D341Med (cell line): ENCODE measurements at regions not wholly inside any gene's neighbourhood (a gene's known extent, or its start where the extent isn't known, plus 50 kb on each side); places are given as distances from the start of the nearest gene placed in this dataset.

ENCODE experiments used
- DNase-seq: peaks from one replicate; pipeline ENCODE4 v3.0.0; 2012; ENCODE audit warnings: low spot score

DNA sequence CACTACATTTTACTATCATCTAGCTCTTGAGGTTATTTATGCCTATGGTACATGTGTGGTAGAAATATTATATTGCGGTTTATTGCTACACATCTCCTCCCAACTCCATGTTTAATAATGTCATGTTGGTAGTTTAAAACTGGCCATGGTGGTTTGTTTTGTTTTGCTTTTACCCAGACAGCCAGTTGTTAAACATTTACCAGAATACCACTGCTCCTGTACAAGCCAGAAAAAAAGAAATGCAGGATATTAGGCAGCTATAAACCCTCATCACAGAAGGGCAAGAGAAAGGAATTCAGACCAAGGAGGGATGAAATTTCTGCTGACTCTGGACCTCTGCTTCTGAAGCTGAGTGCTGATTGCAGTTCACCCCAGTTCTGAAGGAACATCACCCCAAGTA is 451.8 kb upstream of the IL12A start:
- no peak for DNase-seq

DNA sequence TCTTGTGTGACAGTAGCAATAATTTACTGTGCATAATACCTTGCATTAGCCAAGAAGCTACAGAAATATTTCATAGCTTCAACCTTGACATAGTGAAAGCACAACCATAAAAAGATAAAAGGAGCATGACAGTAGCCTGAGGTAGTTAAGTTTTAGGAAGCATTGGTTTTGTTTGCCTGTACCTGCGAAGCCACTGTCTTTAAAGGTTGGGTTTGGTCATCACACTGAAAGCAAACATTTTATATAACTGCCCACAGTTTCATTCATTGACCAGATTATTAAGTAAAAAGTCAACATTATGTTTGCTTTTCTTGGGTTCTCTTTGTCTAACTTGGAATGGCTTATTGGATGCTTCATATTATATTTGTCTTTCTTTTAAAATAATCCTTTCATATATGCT is 450.1 kb upstream of the IL12A start:
- DNase-seq = no peak

DNA sequence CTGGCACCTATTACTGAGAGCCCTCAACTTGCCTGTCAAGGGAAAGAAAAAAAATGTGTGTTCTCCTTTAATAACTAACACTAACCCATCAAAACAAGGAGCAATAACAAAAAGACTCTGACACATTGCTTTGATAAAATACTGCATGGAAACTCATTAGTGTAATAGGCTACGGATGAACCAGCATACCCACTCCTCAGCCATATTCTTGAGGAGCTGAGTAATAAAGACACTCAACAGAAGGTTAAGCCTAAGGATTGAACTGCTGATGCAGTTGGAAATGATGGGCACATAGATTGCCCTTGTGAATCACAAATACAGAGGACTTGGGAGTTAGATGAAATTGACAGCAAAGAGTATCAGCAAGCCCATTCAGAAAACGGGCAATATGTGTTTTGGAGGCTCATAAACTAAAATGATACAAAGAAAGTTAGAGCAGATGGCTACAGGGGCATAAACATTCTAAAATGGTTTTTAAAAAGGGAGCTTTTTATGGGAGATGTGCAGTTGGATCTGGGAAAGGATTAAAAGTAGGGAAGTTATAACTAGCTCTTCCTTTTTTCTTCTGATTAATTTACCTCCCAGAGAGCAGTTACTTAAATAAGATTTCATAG is 447.6 kb upstream of the IL12A start:
- no peak for DNase-seq

DNA sequence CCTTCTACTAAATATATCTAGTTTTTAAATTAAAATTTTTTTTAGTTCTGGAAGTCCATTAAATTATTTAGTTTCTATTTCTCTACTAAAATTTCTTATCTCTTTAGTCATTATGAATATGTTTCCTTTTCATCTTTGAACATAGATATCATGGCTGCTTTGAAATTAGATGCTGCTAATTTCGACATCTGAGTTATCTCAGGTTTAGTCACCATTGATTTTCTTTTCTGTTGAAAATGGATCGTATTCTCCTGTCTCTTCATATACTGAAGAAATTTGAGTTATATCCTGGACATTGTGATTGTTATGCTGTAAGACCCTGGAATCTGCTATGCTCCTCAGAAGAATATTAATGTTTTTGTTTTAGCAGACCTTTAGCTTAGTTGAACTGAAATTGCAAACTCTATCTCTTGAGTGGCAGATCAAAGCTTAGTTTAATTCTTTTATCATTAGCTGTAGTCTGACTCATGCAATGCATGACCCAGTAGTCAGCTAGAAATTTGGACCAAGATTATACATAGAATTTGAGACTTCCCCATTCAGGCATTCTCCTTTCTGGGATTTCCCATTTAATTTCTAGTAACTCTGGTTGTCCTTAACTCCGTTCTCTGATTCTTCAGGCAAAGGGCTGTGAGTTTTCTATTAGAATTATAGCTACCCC is 439.8 kb upstream of the IL12A start:
- no peak for DNase-seq

DNA sequence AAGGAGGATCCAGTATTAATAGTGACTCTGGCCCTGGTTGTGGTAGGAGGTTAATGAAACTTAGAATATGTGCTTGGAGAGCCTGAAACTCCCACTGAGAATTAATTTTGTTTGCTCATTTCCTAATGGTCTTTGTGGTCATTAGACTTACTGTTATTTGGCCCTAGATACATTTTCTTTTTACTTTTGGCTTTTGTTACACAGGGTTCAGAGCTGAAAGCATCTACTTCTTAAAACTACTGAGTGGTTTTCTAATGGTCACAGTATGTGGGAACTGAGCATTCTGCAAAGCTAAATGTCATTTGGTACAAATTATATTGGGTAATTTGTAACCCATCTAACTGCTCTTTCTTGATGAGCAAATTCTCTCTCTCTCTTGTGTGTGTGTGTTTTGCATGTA is 433.4 kb upstream of the IL12A start:
- no peak for DNase-seq

DNA sequence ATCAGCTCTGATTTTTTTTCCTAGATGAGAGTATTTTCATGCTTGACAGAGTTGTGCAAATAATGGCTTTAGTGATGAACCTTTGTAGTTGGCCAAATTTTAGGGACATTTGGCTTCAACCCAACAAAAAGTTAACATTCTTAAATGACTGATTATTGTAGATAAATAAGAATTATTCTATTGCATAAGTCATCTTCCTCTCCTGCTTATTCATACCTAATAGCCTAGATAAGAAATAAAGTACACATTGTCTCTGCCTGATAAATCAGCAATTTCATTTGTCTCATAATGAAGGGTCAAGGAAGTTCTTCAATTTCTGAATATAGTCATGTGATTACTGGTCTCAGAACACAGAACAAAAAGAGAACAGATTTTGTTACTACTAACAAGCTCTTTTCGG is 428.9 kb upstream of the IL12A start:
- no peak for DNase-seq

DNA sequence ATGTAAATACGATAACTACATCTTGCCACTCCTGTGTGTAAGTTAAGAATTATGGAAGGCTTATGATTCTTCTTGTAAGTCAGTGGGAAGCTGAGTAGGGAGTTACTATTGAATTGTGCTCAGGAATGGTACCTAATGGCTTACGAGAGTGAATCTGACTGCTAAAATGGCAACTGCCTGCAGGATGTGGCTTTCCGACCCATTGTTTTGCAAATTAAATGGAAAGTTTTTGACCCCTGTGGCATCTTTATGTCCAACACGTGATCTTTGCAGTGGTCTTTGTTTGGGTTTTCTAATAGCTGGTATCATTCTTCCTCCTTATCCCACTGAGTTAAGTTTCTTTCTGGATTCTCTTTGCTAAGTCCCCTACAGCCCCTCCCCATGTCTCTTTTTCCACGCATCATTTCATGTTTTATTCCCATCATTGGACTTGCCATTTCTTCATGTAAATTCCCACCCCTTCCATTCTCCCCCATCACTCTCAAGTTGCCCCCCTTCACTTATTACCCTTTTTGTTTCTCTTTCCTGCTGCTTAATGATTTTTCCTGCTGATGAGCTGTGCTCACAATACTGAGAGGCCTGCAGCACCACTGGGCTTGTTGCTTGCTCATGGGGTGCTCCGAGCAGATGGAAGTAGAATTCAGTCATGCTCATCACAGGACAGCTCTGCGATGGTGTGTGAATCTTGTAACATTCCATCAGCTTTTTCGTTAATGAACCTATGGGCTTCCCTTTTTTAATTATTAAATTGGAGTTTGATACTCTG is 428.2 kb upstream of the IL12A start:
- DNase-seq = no peak

DNA sequence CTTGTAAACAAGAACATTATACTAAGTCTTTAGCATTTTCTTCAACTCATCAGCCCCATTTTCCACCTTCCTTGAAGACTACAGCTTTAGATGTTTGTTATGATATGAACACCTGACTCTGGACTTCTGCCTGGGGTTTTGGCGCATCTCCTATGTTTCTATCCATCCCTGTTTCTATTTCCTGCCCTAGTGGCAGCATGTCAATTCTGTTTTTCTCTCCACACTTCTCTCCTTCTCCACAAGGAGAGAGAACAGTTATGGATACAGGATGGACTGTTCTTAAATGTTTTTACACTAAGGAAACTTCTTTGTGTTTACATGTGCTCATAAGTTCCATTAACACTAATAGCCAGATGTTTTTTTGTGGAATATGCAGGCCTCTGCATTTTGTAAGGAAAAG is 423.3 kb upstream of the IL12A start:
- DNase-seq = no peak

DNA sequence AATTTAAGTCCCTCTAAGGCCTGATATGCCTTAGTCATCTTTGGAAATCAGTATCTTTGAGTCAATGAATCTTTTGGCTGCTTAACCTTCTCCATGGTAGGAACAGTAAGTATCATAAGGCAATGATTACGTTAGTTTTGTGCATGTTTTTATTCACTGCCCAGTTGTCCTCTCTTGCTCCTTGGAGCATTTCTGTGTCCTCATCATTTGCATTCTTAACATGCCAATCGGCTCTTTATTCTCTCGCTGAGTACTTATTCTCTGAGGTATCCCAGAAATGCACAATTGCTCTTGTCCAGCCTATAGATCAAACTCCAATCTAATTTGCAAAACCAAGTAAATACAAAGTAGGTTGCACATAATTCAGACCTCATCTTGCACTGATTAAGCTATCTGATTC is 405.0 kb upstream of the IL12A start:
- DNase-seq = no peak

DNA sequence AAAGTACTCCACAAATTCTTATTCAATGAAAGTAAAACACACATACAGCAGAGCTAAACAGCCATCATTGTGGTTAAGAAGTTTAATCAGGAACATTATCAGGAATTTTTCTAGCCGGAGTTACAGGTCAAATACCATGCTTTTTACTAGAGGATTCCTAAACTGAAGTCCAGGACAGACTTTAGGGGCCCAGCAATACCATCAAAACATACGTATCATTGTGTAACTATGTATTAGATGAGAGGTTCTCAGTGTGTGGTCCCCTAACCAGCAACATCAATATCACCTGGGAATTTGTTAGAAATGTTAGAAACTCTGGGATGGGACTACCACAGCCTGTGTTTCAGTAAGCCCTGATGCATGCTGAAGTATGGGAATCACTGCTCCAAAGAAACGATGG is 404.2 kb upstream of the IL12A start:
- no peak for DNase-seq

DNA sequence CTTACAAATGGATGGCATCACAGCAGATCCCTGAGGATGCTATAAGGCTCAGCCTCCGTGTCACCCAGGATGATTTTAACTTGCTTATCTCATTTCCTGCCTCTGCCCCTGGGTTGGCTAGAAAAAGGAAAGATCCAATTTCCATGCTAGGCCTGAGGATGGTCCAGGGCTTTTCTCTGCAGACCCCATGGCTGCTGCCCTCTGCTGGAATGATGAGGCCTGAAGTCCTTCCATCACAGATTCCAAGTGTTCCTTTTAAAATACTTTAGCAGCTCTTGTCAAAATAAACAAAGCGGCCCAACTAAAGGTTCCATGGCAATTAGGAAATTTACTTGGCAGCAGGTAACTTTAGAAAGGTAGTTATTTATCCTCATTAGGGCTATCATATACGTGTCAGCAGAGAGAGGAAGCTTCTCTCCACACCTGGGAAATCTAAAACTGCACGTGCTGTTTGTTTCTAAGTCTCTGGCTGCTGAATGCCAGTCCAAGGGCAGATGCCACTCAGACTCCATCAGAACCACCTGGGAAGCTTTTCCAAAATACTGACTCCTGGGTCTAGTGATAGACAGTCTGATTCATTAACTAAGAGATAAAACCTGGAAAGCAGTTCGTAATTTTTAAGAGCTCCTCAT is 401.9 kb upstream of the IL12A start:
- peak; percentile 51 for DNase-seq

DNA sequence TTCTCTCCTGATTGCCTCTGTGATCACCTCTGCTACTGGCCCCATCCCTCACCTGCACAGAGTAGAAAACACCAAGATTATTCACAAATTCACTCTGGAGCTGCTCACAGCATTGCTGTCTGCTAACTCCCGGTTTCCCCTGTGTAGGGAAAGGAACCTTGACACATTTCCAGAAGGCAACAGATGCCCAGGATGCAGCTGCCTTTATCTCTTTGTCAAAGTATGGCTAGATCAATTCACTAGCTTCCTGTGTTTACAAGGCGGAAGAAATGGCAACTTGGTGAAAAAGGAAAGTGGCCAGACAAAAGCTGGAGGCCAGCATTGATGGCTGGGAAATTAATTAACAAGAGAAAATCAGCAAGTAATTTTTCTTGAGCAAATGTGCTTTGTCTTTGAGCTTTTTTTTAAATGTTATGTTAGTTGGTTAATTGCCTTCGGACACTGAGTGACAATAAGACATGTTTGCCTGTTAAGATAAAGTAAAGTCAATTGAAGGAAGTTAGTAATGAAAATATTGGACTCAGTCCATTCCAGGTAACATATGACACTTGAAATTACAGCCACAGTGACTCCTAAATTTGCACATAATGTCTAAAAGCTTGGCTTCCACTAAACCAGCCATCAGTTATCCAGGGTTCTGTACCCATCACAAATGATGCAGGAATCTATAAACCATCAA is 394.6 kb upstream of the IL12A start:
- DNase-seq = no peak

DNA sequence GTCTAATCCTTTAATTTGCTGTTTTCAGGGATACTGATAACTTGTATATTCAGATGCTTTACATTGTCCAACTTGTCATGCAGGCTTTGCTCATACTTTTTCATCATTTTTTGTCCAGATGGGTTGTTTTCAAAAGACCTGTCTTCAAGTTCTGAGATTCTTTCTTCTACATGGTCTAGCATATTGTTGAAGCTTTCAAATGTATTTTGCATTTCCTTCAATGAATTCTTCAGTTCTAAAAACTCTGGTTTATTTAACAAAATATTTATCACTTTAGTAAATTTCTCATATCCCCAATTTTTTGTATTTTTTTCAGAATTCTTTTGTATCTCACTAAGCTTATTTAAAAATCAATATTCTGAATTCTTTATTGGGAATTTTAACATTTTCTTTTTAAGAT is 388.3 kb upstream of the IL12A start:
- DNase-seq = no peak

DNA sequence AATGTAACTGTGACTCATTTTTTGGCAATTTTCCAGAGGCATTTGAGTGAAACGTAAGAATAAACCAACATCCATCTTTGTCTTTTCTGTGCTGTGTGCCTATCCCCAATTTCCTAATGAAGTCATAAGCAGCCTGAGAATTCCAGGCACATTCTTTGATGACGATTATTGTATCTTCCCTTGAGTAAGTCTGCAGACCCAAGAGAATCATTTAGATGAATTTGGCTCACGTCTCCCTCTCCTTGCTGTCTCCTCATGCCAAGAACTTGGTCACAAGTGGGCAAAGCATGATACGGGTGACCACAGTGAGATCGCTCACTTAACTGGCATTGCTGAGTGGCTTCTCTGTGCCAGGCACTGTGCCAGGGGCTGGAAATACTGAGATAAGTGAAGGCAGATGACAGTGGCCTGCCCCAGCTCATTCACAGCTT is 384.5 kb upstream of the IL12A start:
- no peak for DNase-seq

DNA sequence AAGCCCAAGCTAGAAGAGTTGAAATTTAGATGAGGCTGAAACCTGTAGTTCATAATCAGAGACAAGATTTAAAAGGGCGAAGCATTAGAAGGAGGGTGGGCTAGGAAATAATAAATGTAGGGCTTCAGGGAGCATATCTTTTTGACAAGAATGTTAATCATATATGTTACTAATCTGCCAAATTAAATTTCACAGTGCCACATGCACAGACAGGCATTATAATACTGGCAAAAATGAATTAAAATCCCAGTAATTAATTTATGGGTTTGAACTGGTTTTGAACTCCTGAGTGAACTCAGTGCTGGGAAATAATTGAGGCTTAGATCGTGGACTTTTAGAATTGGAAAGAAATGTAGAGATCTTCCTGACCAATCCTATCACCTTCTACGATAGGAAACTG is 383.5 kb upstream of the IL12A start:
- no peak for DNase-seq

DNA sequence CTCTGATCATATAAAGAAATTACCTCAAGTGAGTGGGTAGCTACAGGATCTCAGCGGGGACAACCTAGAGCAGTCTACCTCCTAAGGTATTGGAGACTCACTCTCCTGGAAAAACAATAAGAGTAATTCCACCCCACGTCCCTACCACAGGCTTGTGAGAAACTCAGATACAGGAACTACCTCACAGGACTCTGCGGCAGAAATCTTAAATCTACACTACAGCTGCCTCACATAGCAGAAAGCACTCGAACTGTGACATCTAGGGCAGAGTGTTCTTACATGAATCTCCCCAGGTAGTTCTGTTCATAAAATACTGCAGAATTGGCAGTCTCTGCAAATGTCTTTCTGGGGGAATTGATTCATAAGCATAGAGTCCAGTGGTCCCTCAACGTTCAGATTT is 382.9 kb upstream of the IL12A start:
- DNase-seq = no peak

DNA sequence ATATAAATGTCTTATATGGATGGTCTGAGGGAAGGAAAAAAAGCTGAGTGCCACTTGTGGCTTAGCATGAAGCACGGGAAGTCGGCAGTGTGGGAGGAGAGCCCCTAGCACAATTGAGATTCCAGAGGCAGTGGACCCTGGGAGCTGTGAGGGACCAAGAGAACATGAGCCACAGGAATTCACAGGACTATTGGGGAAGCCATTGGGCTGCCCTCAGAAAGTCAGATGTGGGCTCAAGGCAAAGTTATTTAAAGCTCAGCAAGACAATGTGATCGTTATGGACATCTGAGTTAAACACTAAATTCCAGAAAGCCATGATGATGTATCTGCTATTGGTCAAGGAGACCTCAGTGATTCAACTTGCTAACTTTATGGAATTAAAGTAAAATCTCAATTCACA is 380.8 kb upstream of the IL12A start:
- no peak for DNase-seq

DNA sequence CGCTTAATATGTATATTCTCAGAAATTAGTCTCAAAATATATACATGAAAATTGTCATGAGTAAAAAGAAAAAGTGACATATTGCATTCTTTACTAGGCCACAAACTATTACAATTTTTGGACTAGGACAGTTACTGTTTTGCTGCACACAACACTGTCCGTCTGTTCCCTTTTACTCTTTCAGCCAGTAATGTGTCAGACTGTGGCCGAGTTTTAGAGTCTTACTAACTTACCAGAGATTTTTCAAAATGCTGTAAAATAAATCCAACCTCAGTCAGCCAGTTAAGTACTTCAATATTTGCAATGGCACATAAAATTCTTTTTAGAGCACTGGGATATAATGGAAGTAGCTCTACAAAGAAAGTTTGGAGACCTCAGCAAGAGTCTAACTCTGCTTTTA is 380.3 kb upstream of the IL12A start:
- DNase-seq = no peak

DNA sequence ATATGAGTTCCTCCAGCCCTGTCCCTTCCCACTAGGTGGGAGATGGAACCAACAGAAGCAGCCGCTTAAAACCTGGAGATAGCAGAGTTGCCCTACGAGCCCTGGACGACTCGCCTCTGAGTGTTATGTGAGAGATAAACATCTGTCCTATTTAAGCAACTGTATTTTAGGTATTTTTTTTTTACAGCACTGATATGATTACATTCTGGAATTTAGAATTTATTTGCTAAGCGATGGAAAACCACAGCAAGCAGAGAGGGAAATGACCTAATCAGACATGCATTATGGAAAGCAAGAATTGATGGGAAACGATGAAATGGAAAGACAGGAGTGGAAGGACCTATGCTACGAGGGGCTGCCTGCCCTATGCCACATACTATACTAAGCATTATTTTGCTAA is 379.0 kb upstream of the IL12A start:
- no peak for DNase-seq

DNA sequence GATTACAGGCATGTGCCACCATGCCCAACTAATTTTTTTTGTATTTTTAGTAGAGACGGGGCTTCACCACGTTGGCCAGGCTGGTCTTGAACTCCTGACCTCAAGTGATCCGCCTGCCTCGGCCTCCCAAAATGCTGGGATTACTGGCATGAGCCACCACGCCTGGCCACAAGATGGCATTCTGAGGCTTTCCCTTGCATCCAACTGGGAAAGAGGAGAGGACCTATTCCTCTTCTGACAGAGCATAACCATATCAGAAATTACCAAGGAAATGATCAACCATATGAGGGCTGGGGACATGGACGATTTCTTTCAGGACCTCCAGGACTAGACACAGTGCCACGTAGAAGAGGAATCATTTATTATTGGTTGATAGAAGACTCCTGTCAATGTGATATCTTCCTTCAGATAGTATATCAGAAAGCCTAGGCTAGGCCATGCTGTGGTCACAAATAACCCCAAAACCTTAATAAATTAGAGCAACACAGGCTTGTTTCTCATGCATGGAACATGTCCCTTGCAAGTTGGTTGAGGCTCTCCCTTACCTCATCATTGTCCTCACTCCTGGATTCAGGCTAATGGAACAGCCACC is 372.3 kb upstream of the IL12A start:
- no peak for DNase-seq

DNA sequence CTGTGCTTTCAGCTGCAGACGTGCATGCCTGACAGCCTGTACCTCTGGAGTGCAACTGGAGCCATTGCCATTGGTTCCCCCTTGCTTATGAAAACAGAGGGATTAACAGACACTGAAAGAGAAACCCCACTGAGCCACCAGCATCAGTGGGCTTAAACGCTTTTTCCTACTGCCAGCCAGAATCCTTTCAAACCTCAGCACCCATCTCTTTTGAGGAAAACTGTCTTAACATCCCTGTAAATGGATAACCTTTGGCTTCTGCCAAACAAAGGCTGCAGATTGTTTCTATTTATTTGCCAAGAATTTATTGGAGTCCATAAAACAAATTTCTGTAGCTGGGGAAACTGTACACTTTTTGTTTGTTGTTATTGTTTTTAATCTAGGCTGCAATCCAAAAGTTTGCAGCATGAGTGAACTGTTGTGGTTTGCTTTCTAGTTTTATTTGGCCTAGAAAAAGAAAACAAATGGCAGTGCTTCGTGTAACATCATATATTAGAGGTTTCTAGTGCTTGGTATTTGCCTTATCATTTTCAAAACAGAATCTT is 369.2 kb upstream of the IL12A start:
- no peak for DNase-seq

DNA sequence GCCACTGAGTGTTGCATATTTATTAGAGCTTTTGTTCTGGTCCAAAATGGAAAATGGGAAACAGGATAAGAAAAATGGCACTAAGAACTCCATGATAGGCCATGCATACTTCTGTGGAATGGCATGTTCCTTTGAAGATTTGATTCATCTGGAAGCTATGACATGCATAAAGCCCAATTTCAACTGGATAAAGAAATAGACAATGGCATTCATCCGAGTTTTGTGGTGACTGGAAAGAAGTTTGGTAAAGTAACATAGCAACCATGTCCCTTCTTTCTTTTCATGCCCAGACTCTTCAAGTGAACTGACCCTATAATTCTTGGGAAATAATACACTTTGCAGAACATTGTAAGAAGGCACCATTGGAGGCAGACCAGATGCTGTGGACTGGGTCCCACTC is 368.4 kb upstream of the IL12A start:
- DNase-seq = no peak
